OCI-LY7 (cell line): ENCODE measurements at regions not wholly inside any gene's neighbourhood (a gene's known extent, or its start where the extent isn't known, plus 50 kb on each side); places are given as distances from the start of the nearest gene placed in this dataset.

Experiments used
- BruUV-seq: library from RNA; stranded (reverse); fragments of 400-500 nt; replicated peaks from 2 replicates; lab custom pipeline; 2021; lab: Mats Ljungman, UMichigan
- CTCF ChIA-PET: fragments of 300-600 bp; sonication (Branson Sonifier 250); formaldehyde crosslinking; loops from one replicate; lab custom pipeline; 2022; ENCODE audit warnings: antibody characterized with exemption; ENCODE audit not compliant: unreplicated experiment; lab: Charles Lee
- POLR2A ChIA-PET: fragments of 300-600 bp; sonication (Branson Sonifier 250); formaldehyde crosslinking; loops from one replicate; lab custom pipeline; 2022; ENCODE audit warnings: antibody characterized with exemption; lab: Charles Lee
- DNase-seq: peaks from one replicate; pipeline ENCODE4 v3.0.0-alpha.2; 2015; ENCODE audit warnings: low spot score
- H2AFZ ChIP-seq: fragments of 200-600 bp; sonication (generic), shearing (Covaris generic); 2 replicates; pipeline ENCODE4 v1.6.1; 2014; ENCODE audit warnings: mild to moderate bottlenecking, antibody characterized with exemption, low read length, moderate library complexity
- H3K27ac ChIP-seq: fragments of 200-600 bp; sonication (generic); 2 replicates; pipeline ENCODE4 v1.5.1; 2014; ENCODE audit warnings: mixed run types, low read depth, mild to moderate bottlenecking, moderate library complexity, low read length, inconsistent platforms; ENCODE audit not compliant: poor library complexity, severe bottlenecking
- H3K36me3 ChIP-seq: fragments of 200-600 bp; sonication (generic); 2 replicates; pipeline ENCODE4 v1.6.1; 2014; ENCODE audit warnings: mild to moderate bottlenecking, antibody characterized with exemption, low read length, moderate library complexity, mixed read lengths; ENCODE audit not compliant: insufficient read depth
- H3K4me1 ChIP-seq: fragments of 200-600 bp; sonication (generic); 2 replicates; pipeline ENCODE4 v1.5.1; 2014; ENCODE audit warnings: mild to moderate bottlenecking, low read length; ENCODE audit not compliant: insufficient read depth, poor library complexity, severe bottlenecking
- H3K4me2 ChIP-seq: fragments of 200-600 bp; sonication (generic); 2 replicates; pipeline ENCODE4 v1.6.1; 2014; ENCODE audit warnings: mild to moderate bottlenecking, low read length
- H3K4me3 ChIP-seq: fragments of 200-600 bp; sonication (generic); 2 replicates; pipeline ENCODE4 v1.5.1; 2014; ENCODE audit warnings: mild to moderate bottlenecking, low read depth, low read length; ENCODE audit not compliant: poor library complexity, severe bottlenecking
- H3K79me2 ChIP-seq: fragments of 200-600 bp; sonication (generic); 2 replicates; pipeline ENCODE4 v1.6.1; 2016; ENCODE audit warnings: low read depth, mild to moderate bottlenecking, low read length, moderate library complexity, mixed read lengths; ENCODE audit not compliant: insufficient read depth
- H3K9me2 ChIP-seq: fragments of 200-600 bp; sonication (generic); 2 replicates; pipeline ENCODE4 v1.6.1; 2016; ENCODE audit warnings: mild to moderate bottlenecking, low read length, mixed read lengths; ENCODE audit not compliant: insufficient read depth
- H3K9me3 ChIP-seq: fragments of 200-600 bp; sonication (generic); 2 replicates; pipeline ENCODE4 v1.6.1; 2014; ENCODE audit warnings: mild to moderate bottlenecking, mixed run types, low read length, mixed read lengths
- H4K20me1 ChIP-seq: fragments of 200-600 bp; sonication (generic); 2 replicates; pipeline ENCODE4 v1.6.1; 2014; ENCODE audit warnings: mild to moderate bottlenecking, antibody characterized with exemption, low read length, moderate library complexity, mixed read lengths; ENCODE audit not compliant: insufficient read depth
- CTCF ChIP-seq: fragments of 200-600 bp; sonication (generic); conservative IDR thresholded peaks from 2 replicates; pipeline ENCODE4 v1.5.1; 2014; ENCODE audit warnings: mild to moderate bottlenecking, antibody characterized with exemption, low read length, moderate library complexity, mixed read lengths
- EZH2phosphoT487 ChIP-seq: fragments of 200-600 bp; sonication (generic); IDR thresholded peaks from 2 replicates; pipeline ENCODE4 v1.6.1; 2018; ENCODE audit warnings: low read depth, borderline replicate concordance, mild to moderate bottlenecking, mixed run types, antibody characterized with exemption, low read length, moderate library complexity, mixed read lengths
- intact Hi-C: fragments of 100-400 bp; cut with micrococcal nuclease; formaldehyde crosslinking; loops from one replicate; pipeline ENCODE4 v1.10.0; 2022; ENCODE audit not compliant: unreplicated experiment

GRCh38 chr5:39489263-39489662 is 64.5 kb upstream of the DAB2 start:
- H3K36me3 ChIP-seq: no peaks in the 10 kb centered on the region
- H3K79me2 ChIP-seq: no peaks in the 10 kb centered on the region
- no peak for DNase-seq
- no peak overlapping the region for H3K4me3 ChIP-seq
- H3K4me1 ChIP-seq: no peaks in the 10 kb centered on the region
- H2AFZ ChIP-seq: no peak overlapping the region
- no peaks in the 10 kb centered on the region for H4K20me1 ChIP-seq
- POLR2A ChIA-PET: interaction anchor here (1.2 kb wide), 1 partner anchor 53 kb away, joined by 6 read pairs; no protein-coding TSS in a partner anchor
- no peak overlapping the region for H3K27ac ChIP-seq
- H3K9me3 ChIP-seq: no peaks in the 10 kb centered on the region
- H3K9me2 ChIP-seq: no peaks in the 10 kb centered on the region
- CTCF ChIA-PET: no interaction called here
- no peak overlapping the region for H3K4me2 ChIP-seq
- BruUV-seq: no TSS peak
- intact Hi-C loops: no loop called here
- TF ChIP-seq CTCF (no peak), EZH2phosphoT487 (no peak)

GRCh38 chr5:39486790-39487189 is 62.0 kb upstream of the DAB2 start:
- Histone ChIP-seq H3K4me1 (no peaks in the 10 kb centered on the region), H3K79me2 (no peaks in the 10 kb centered on the region), H3K4me3 (no peak overlapping the region), H4K20me1 (no peaks in the 10 kb centered on the region), H3K9me2 (no peaks in the 10 kb centered on the region), H3K9me3 (no peaks in the 10 kb centered on the region), H3K27ac (no peak overlapping the region), H3K4me2 (no peak overlapping the region), H3K36me3 (no peaks in the 10 kb centered on the region), H2AFZ (no peak overlapping the region)
- ChIA-PET CTCF (no interaction called here), POLR2A (interaction anchor here (0.5 kb wide), 1 partner anchor 56 kb away, joined by 6 read pairs; no protein-coding TSS in a partner anchor)
- no peak for DNase-seq
- TF ChIP-seq EZH2phosphoT487: no peak
- no peak for TF ChIP-seq CTCF
- intact Hi-C loops: no loop called here
- BruUV-seq: no TSS peak

- Histone ChIP-seq H3K4me3 (no peak overlapping the region), H4K20me1 (no peaks in the 10 kb centered on the region), H3K27ac (no peak overlapping the region), H3K9me3 (no peaks in the 10 kb centered on the region), H3K36me3 (no peaks in the 10 kb centered on the region), H3K9me2 (no peaks in the 10 kb centered on the region), H2AFZ (no peak overlapping the region), H3K4me2 (no peak overlapping the region), H3K4me1 (no peaks in the 10 kb centered on the region), H3K79me2 (no peaks in the 10 kb centered on the region)
- TF ChIP-seq CTCF: no peak
- no peak for TF ChIP-seq EZH2phosphoT487
- ChIA-PET CTCF (no interaction called here), POLR2A (interaction anchor here (0.5 kb wide), 1 partner anchor 56 kb away, joined by 6 read pairs; no protein-coding TSS in a partner anchor)
- BruUV-seq: no TSS peak
- intact Hi-C loops: no loop called here
- no peak for DNase-seq
Measured at GRCh38 chr5:39486361-39486760, 61.6 kb upstream of the DAB2 start.
